HFF-Myc (cell line): ENCODE measurements at regions not wholly inside any gene's neighbourhood (a gene's known extent, or its start where the extent isn't known, plus 50 kb on each side); places are given as distances from the start of the nearest gene placed in this dataset.

Experiments
- DNase-seq: peaks from one replicate; pipeline ENCODE4 v3.0.0-alpha.2; 2011; ENCODE audit warnings: low read depth; ENCODE audit errors: extremely low read depth
- H3K4me3 ChIP-seq: replicated peaks from 2 replicates; pipeline ENCODE4 v1.5.1; 2011; ENCODE audit warnings: low read depth, mild to moderate bottlenecking, control low read depth, low read length
- CTCF ChIP-seq: IDR thresholded peaks from 2 replicates; pipeline ENCODE4 v1.5.1; 2012; ENCODE audit warnings: mild to moderate bottlenecking, low read depth, low read length, control low read depth; ENCODE audit errors: missing control alignments

DNA sequence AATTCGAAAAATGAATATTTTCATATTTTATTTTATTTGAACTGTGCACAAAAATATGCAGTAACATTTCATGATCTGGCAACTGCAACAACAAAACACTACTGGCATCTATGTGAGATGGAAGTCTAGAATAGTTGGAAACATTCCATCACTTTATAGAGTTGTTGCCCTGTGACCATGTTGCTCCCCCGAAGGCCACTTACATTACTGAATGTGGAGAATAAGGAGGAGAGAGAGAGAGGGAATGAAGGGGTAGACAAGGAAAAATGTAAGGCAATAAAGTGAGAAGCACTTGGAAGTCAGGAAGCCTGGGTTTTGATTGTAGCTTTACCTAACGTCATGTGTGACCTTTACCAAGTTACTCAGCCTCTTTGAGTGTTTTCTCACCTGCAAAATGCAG lies 437.2 kb upstream of the EDIL3 start:
- DNase-seq: no peak
- TF ChIP-seq CTCF: no peak
- H3K4me3 ChIP-seq: no peak overlapping the region

GRCh38 chr5:84817953-84818352 lies 433.3 kb upstream of the EDIL3 start:
- no peak for TF ChIP-seq CTCF
- no peak for DNase-seq

DNA sequence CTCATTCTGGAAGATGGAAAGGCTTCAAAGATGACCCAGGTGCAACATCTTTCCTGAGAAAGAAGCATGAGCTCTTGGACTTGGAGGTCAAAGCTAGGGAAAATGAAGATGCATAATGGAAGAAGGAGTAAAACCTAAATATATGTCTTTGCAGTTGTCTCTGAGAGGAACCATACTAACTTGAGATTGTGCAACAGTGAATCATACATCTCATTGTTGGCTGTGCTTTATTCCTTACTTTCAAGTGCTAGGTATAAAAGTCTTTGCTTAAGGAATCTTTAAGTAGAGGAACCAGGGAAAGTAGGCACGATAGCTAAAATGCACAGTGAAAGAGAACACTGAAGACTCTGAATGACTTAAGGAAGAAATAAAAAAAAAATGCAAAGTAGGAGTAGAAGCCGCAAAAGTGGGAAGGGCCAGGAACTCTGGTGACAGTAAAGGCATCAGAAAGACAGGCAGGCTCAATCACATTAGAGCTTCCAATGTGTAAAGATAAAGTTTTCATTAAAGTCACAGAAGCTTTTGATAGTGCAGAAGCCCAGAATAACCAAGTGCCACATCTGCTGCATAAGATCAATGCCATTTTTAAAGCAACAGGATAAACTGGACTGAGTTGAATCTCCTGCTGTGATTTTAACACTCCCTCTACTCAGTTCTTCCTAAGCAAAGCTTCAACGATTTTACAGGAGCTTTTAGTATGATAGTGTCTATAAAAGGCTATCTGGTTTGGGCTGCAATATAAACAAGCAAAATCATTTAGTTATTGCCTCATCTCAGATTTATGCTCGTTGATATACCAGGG lies 432.3 kb upstream of the EDIL3 start:
- TF ChIP-seq CTCF: no peak
- H3K4me3 ChIP-seq: no peak overlapping the region
- no peak for DNase-seq

More at GRCh38 chr5:84817953-84818352, 433.3 kb upstream of the EDIL3 start:
- no peak overlapping the region for H3K4me3 ChIP-seq

DNA sequence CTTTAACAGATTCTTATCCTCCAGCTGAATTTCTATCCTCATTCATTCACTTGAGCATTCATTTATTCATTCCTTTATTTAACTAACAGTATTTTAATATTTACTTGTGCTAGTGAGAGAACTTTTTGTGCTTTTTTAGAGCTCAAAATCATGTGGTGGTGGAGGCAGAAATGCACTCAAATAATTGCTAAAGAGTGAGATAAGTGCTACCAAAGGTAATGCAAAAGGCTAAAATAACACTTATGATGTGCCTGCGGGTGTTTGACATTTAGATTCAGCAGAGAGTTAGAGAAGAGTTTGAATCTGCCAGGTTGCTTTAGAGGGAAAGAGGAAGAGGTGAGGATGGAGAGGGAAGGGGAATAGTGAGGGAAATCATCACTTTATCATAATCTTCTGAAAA lies 431.5 kb upstream of the EDIL3 start:
- no peak overlapping the region for H3K4me3 ChIP-seq
- TF ChIP-seq CTCF: no peak
- no peak for DNase-seq

DNA sequence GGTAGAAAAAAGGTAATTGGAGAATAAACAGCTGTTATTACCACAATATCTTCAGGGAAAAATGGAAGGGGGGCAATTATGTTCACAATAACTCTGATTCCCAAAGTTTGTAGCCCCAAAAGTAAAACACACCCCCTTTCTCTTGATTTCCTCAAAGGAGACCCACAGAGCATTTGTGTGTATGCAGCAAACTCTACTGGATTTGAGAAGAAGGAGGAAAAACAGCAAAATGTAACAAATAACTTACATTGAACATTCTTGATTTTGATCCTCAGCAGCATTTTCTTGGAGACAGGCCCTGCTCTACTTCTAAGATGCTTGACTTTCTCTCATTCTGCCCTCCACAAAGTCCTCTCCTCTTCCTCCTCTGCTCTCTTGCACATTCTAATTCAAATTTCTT lies 420.8 kb upstream of the EDIL3 start:
- no peak for TF ChIP-seq CTCF
- DNase-seq: no peak

DNA sequence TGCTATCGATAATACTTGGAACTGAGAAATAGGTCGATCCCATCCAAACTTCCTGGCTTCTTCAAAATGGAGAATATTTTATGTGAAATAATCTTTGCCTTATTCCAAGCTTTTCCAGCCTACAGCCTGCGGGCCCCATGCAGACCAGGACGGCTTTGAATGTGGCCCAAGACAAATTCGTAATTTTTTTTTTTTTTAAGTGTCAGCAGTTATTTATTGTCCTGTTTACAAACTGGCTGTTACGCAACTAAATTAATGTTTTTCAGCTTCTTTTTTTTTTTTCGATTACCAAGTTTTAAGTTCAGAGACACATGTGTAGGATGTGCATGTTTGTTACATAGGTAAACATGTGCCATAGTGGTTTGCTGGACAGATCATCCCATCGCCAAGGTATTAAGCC lies 411.7 kb upstream of the EDIL3 start:
- no peak for DNase-seq
- TF ChIP-seq CTCF: no peak
- no peak overlapping the region for H3K4me3 ChIP-seq

More for the DNA sequence above, 420.8 kb upstream of the EDIL3 start:
- no peak overlapping the region for H3K4me3 ChIP-seq

DNA sequence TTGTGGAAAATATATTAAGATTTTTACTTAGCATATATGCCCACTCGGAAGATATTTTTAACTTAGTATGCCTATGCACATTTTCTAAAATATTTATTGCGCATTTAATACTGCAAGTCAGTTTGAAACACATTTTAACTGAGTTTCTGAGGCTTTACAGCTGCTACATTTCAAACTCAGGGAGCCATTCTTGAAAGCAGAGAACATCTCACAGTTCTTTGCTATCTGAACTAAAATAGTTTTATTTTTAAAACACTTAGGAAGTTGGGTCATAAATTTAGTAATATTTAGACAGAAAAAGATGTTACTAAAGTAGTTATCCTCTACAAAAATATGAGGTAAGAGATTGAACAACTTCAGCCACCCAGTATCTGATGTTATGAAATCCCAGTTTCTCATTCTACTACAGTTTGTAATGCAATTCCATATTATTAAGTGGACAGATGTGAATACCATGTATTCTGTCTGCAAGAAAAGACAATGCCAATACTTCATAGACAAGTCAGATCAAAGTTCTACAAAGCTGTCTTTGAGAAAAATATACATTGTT lies 409.9 kb upstream of the EDIL3 start:
- no peak overlapping the region for H3K4me3 ChIP-seq
- no peak for TF ChIP-seq CTCF
- DNase-seq: no peak
